H7 (cell line): ENCODE measurements at regions not wholly inside any gene's neighbourhood (a gene's known extent, or its start where the extent isn't known, plus 50 kb on each side); places are given as distances from the start of the nearest gene placed in this dataset.

Source experiments
- DNase-seq: peaks from one replicate; pipeline ENCODE4 v3.0.0; 2012
- H3K27me3 ChIP-seq: 2 replicates; pipeline ENCODE4 v1.6.0; 2011; ENCODE audit warnings: mild to moderate bottlenecking, low read length; ENCODE audit not compliant: control insufficient read depth, insufficient read depth
- H3K36me3 ChIP-seq: replicated peaks from 2 replicates; pipeline ENCODE4 v1.5.1; 2011; ENCODE audit warnings: low read length; ENCODE audit not compliant: control insufficient read depth, insufficient read depth
- H3K4me3 ChIP-seq: 2 replicates; pipeline ENCODE4 v1.5.1; 2011; ENCODE audit warnings: low read depth, mild to moderate bottlenecking, control low read depth, low read length, moderate library complexity; ENCODE audit not compliant: insufficient read depth

- H3K27me3 ChIP-seq, result no peaks in the 10 kb centered on the region
- no peak overlapping the region for H3K4me3 ChIP-seq
- no peak for DNase-seq
- H3K36me3 ChIP-seq, result no peaks in the 10 kb centered on the region
Observed at GRCh38 chr12:22740656-22741355, 115.8 kb downstream of the ETNK1 start.

GRCh38 chr12:22743700-22744099, 118.7 kb downstream of the ETNK1 start:
- Histone ChIP-seq H3K4me3 (no peak overlapping the region), H3K36me3 (no peaks in the 10 kb centered on the region), H3K27me3 (no peaks in the 10 kb centered on the region)
- DNase-seq, result no peak

DNA sequence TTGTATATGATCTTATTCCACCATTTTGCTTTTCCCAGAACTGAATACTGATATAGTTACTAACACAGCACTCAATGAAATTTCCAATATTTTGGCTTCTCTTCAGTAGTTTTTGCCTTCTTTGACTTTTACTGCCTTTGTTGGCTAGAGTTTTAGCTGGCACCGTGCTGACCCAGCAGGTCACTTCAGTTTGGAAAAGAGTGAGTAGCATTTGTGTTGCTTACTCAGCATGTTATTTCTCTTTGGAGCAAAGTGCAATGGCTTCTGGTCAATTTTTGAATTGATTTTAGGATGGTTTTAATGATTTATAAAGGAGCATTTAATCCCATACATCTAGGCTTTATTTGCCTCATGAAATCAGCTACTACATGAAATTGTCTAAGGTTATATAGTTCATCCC, 119.2 kb downstream of the ETNK1 start:
- no peak for DNase-seq
- Histone ChIP-seq H3K27me3 (no peaks in the 10 kb centered on the region), H3K4me3 (no peak overlapping the region), H3K36me3 (no peaks in the 10 kb centered on the region)

- H3K4me3 ChIP-seq, result no peak overlapping the region
- no peaks in the 10 kb centered on the region for H3K36me3 ChIP-seq
- no peak for DNase-seq
Observed at GRCh38 chr12:22746720-22747119, 121.7 kb downstream of the ETNK1 start.

GRCh38 chr12:22755629-22756028, 130.7 kb downstream of the ETNK1 start:
- no peaks in the 10 kb centered on the region for H3K36me3 ChIP-seq
- DNase-seq, result no peak

More at GRCh38 chr12:22746720-22747119, 121.7 kb downstream of the ETNK1 start:
- no peaks in the 10 kb centered on the region for H3K27me3 ChIP-seq

DNA sequence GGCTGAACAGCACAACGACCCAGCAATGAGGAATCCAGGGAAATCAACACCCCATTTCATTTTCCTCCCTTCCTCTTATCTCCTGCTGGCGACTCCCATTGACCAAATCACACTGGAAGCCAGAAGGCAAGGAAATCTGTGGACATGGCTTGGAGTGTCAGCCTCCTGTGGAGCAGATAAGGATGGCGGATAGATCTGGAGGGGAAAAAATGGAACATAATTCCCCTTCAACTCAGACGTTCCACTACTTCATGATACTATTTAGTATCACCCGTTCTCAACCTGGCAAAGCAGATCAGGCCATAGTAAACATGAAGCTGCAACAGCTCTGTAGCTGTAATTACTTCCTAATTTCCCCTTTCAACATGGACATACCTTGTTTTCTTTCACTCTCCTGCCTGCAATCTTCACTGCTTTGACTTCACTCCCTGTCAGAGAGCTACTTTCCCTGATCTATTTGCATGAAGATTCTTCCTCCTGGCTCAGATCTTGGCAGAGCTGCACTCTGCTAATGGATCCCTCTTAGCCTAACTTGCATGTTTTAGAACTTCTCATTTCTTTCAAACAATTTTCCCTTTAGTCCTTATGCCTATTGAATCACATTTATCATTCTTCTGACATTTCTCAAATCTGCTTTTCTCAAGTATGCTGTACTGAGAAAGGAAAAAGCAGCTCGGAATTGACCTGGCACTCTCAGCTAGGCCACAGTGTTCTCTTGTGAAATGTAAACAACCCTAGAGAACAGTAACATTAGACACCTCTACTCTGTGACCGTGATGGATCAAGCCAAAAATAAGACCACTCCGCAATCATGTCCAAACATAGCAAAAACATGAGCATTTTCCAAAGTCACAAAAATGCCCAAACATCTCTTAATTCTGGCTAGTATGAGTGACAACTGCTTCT, 135.1 kb downstream of the ETNK1 start:
- Histone ChIP-seq H3K27me3 (no peaks in the 10 kb centered on the region), H3K36me3 (no peaks in the 10 kb centered on the region), H3K4me3 (no peak overlapping the region)
- no peak for DNase-seq

More at GRCh38 chr12:22755629-22756028, 130.7 kb downstream of the ETNK1 start:
- Histone ChIP-seq H3K4me3 (no peak overlapping the region), H3K27me3 (no peaks in the 10 kb centered on the region)

- Histone ChIP-seq H3K4me3 (no peak overlapping the region), H3K27me3 (no peaks in the 10 kb centered on the region), H3K36me3 (no peaks in the 10 kb centered on the region)
- no peak for DNase-seq
Observed at GRCh38 chr12:22765421-22766130, 140.6 kb downstream of the ETNK1 start.

- no peaks in the 10 kb centered on the region for H3K27me3 ChIP-seq
- H3K36me3 ChIP-seq, result no peaks in the 10 kb centered on the region
- DNase-seq, result no peak
Observed at GRCh38 chr12:22766911-22767420, 142.0 kb downstream of the ETNK1 start.

GRCh38 chr12:22781339-22781738, 156.4 kb downstream of the ETNK1 start:
- H3K27me3 ChIP-seq, result no peaks in the 10 kb centered on the region
- no peaks in the 10 kb centered on the region for H3K36me3 ChIP-seq
- DNase-seq, result no peak
- H3K4me3 ChIP-seq, result no peak overlapping the region

More at GRCh38 chr12:22766911-22767420, 142.0 kb downstream of the ETNK1 start:
- H3K4me3 ChIP-seq, result no peak overlapping the region

- no peaks in the 10 kb centered on the region for H3K36me3 ChIP-seq
- no peaks in the 10 kb centered on the region for H3K27me3 ChIP-seq
- DNase-seq, result no peak
- no peak overlapping the region for H3K4me3 ChIP-seq
Observed at GRCh38 chr12:22787557-22787956, 162.6 kb downstream of the ETNK1 start.

DNA sequence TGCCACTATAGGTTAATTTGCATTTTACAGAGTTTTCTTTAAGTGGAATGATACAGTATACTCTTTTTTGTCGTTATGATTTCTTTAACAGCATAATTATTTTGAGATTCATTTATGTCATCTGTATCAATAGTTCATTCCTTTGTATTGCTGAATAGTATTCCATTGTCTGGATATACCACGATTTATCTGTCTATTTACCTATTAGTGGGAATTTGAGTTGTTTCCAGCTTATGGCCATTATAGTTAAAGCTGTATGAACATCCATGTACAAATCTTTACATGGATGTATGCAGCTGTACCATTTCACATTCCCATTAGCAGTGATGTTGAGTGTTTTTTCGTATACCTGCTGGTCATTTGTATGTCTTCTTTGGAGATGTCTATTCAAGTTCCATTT, 163.9 kb downstream of the ETNK1 start:
- Histone ChIP-seq H3K36me3 (no peaks in the 10 kb centered on the region), H3K27me3 (no peaks in the 10 kb centered on the region), H3K4me3 (no peak overlapping the region)
- no peak for DNase-seq

GRCh38 chr12:22792138-22792537, 167.2 kb downstream of the ETNK1 start:
- DNase-seq, result no peak
- no peak overlapping the region for H3K4me3 ChIP-seq
- no peaks in the 10 kb centered on the region for H3K27me3 ChIP-seq
- no peaks in the 10 kb centered on the region for H3K36me3 ChIP-seq

GRCh38 chr12:22794017-22794416, 169.0 kb downstream of the ETNK1 start:
- no peak for DNase-seq
- no peak overlapping the region for H3K4me3 ChIP-seq
- no peaks in the 10 kb centered on the region for H3K36me3 ChIP-seq
- no peaks in the 10 kb centered on the region for H3K27me3 ChIP-seq

DNA sequence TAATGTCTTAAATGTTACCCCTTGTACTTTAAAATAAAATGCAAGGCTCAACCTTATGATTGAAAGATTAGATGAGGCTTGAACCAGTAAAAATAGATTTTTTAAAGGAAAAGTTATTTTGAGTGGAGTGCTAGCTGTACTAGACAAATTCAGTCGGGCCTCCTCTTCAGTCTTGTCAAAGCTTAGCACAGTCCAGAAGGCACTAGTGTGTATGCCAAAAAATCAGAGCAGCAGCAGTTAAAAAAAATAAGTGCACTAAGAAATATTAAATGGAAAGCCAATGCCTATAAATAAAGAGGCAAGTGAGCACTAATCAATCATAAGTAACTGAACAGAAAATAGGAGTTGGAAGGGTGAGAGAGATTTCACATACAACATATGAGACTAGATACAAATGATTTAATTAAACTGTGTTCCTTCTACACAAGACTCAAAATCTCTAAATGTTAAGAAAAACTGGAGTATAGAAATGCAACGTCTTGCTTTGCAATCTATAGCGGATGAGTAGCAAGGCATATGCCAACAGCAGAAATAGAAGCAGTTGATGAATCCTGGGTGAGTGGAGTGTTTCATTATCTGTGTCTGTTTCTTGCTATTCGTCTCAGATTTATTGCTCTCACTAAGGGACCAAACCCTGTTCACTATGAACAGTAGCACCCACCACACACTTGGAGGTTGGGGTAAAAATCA, 172.1 kb downstream of the ETNK1 start:
- no peak for DNase-seq
- H3K27me3 ChIP-seq, result no peaks in the 10 kb centered on the region
- H3K4me3 ChIP-seq, result no peak overlapping the region
- H3K36me3 ChIP-seq, result no peaks in the 10 kb centered on the region
